ENCODE measurements at regions not wholly inside any gene's neighbourhood (a gene's known extent, or its start where the extent isn't known, plus 50 kb on each side); places are given as distances from the start of the nearest gene placed in this dataset.

DNA sequence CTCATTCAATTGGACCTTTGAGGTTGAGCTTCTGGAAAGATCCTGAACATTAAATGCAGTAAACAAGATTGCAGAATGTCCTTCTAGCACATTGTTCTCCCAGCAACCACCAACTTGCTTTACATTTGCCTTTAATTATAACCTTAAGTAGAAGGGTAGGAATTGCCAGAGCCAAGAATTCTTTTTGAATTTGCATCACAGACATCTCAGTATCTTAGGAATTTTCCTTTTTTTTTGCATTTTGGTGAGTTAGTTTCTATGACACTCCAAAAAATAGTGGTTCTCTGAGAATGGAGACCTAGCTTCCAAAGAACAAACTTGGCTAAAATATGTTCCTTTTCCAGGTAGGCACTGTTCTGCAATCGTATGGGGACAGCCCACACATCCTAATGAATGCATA lies 456.0 kb downstream of the GATA3 start:
- TF ChIP-seq POLR2A (IDR thresholded peaks at IDR 0.05): no peak
- TF ChIP-seq, protein P1, sequence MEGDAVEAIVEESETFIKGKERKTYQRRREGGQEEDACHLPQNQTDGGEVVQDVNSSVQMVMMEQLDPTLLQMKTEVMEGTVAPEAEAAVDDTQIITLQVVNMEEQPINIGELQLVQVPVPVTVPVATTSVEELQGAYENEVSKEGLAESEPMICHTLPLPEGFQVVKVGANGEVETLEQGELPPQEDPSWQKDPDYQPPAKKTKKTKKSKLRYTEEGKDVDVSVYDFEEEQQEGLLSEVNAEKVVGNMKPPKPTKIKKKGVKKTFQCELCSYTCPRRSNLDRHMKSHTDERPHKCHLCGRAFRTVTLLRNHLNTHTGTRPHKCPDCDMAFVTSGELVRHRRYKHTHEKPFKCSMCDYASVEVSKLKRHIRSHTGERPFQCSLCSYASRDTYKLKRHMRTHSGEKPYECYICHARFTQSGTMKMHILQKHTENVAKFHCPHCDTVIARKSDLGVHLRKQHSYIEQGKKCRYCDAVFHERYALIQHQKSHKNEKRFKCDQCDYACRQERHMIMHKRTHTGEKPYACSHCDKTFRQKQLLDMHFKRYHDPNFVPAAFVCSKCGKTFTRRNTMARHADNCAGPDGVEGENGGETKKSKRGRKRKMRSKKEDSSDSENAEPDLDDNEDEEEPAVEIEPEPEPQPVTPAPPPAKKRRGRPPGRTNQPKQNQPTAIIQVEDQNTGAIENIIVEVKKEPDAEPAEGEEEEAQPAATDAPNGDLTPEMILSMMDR (IDR thresholded peaks at IDR 0.05): no peak

Measured in thyroid gland (tissue), 4 donors.